GM18951 (cell line): ENCODE measurements at regions not wholly inside any gene's neighbourhood (a gene's known extent, or its start where the extent isn't known, plus 50 kb on each side); places are given as distances from the start of the nearest gene placed in this dataset.

Experiments
- POLR2A ChIP-seq: IDR thresholded peaks from 4 replicates; pipeline ENCODE4 v1.6.1; 2011; ENCODE audit warnings: mild to moderate bottlenecking; ENCODE audit not compliant: insufficient read length, insufficient read depth; ENCODE audit errors: extremely low read depth
- in situ Hi-C: fragments of 300-500 bp; cut with MboI; formaldehyde crosslinking; loops from one replicate; pipeline ENCODE4 v1.12.0; 2022; ENCODE audit warnings: low sequenced_read_pairs, mixed read lengths, inconsistent platforms; ENCODE audit not compliant: unreplicated experiment

GRCh38 chr10:58990693-58991092, 185.8 kb upstream of the PHYHIPL start:
- in situ Hi-C loops = no loop called here
- no peak for TF ChIP-seq POLR2A

GRCh38 chr10:58991856-58992255, 184.6 kb upstream of the PHYHIPL start:
- in situ Hi-C loops = no loop called here
- TF ChIP-seq POLR2A = no peak

GRCh38 chr10:58992830-58993460, 183.5 kb upstream of the PHYHIPL start:
- in situ Hi-C loops = no loop called here
- no peak for TF ChIP-seq POLR2A

- in situ Hi-C loops = no loop called here
These were observed 182.8 kb upstream of the PHYHIPL start for GRCh38 chr10:58993480-58994221.

GRCh38 chr10:58994226-58995057, 182.0 kb upstream of the PHYHIPL start:
- TF ChIP-seq POLR2A = no peak
- in situ Hi-C loops = no loop called here

More at GRCh38 chr10:58993480-58994221, 182.8 kb upstream of the PHYHIPL start:
- TF ChIP-seq POLR2A = no peak

GRCh38 chr10:58995058-58995596, 181.3 kb upstream of the PHYHIPL start:
- no peak for TF ChIP-seq POLR2A
- in situ Hi-C loops = no loop called here

GRCh38 chr10:58996063-58996462, 180.4 kb upstream of the PHYHIPL start:
- in situ Hi-C loops = no loop called here
- TF ChIP-seq POLR2A = no peak

GRCh38 chr10:58996866-58997265, 179.6 kb upstream of the PHYHIPL start:
- in situ Hi-C loops = no loop called here
- TF ChIP-seq POLR2A = no peak

- TF ChIP-seq POLR2A = no peak
- in situ Hi-C loops = no loop called here
These were observed 177.3 kb upstream of the PHYHIPL start for GRCh38 chr10:58998924-58999713.

GRCh38 chr10:59000162-59000825, 176.1 kb upstream of the PHYHIPL start:
- TF ChIP-seq POLR2A = no peak
- in situ Hi-C loops = no loop called here

GRCh38 chr10:59002011-59002410, 174.4 kb upstream of the PHYHIPL start:
- in situ Hi-C loops = no loop called here
- no peak for TF ChIP-seq POLR2A

- TF ChIP-seq POLR2A = no peak
- in situ Hi-C loops = no loop called here
These were observed 173.2 kb upstream of the PHYHIPL start for GRCh38 chr10:59003203-59003602.
